GM18499 (cell line): ENCODE measurements at regions not wholly inside any gene's neighbourhood (a gene's known extent, or its start where the extent isn't known, plus 50 kb on each side); places are given as distances from the start of the nearest gene placed in this dataset.

ENCODE experiments used
- ATAC-seq: cut with Tn5 transposase; IDR thresholded peaks from one replicate; pipeline ENCODE4 v1.9.1; 2021; ENCODE audit warnings: moderate number of reproducible peaks; ENCODE audit not compliant: insufficient read depth, unreplicated experiment

GRCh38 chr2:133760376-133760775 lies 192.1 kb upstream of the NCKAP5 start:
- no peak for ATAC-seq

DNA sequence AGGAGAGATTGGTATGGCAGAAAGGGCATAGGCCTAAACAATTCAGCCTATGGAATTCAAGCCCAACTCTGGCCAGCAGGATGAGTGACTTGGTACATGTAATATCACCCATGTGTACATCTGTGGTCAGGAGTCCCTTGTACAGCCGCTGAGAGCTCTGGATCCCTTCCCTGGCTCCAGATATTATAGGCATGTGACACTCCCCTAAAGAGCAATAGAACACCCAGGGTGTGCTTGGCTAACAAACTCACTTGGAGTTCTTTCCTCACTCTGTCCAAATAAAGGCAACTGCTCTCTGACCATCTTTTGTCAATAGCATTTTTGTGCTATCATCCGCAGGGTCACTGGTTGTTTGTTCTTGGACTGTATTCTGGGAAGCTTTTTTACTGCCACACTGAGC lies 197.4 kb upstream of the NCKAP5 start:
- ATAC-seq: no peak

DNA sequence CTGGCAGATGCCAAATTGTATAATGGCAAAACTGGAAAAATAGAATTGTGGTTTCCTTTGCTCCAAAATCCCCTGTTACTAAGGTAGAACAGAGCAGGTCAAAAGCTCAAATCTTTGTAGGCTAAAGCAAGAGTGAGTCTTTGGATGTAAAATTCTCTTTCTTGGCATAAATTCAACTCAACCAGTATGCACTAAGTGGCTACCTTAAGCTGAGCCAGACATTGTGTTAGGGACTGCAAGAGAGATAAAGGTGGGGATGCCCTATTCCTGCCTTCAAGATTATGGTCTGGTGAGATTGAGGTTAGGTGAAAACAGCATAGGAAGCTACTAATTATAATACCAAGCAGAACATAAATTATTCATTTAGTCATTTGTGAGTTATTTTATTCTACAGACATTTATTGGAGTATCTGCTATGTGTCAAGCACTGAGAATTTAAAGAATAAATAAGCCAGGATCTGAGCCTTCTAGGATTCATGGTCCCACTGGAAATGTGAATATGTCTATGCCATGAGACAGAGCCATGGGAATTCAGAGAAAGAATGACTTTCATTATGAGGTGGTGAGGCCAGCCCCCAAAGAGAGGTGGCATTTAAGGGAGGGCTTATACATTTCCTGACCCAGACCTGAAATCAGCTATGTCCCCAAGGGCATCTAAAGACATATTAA lies 198.0 kb upstream of the NCKAP5 start:
- no peak for ATAC-seq

DNA sequence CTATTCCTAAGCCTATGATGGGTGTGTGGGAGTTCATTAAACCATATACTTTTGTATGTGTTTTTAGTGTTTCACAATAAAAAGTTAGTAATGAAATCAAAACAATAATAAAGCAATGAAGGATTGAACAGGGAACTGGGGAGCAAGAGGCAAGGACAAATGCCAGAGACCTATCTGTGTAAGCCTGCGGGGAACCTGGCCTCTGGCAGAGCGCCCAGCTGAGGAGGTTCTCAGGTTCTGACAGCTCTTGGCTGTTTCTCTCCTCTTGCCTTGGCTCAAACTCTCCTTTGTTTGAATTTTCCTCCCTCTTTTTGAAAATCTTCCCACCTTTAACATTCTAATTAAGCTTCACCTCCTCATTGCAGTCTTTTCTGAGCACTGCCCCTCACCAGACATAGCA lies 200.0 kb upstream of the NCKAP5 start:
- ATAC-seq: no peak

DNA sequence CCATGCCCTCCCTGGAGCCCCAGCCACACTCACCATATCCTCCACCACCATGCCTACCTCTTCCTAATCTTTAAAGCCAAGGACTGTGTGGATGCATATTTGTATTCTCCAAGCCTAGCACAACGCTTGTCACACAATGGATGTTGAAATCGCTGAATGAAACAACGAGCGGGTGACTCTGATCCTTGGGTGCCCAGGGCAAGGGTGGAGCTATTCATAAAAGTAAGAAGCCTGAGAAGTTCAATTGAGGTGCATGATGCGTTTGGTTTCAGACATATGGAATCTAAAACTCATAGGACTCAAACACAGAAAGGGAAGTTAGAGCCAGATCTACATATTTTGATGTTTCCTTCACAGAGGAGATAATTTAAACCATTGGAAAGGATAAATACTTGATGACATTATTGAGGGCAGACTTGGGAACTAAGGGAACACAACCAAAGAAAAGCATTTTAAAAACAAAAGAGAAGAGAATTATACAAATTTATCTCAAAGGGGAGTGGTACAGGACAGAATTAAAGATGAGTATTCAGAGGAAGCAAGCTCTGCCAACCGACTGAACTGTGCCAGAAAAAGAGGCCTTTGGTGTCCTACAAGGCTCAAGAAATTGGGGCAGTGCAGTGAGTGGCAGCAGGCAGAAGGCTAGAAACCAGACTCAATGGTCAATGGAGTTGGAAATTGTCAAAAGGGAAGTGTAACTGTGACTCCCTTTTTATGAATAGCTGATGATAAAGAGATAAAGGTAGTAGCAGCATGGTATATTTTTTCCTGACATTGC lies 200.6 kb upstream of the NCKAP5 start:
- ATAC-seq: no peak

- ATAC-seq: no peak
Observed at GRCh38 chr2:133773854-133774653, 205.8 kb upstream of the NCKAP5 start.

DNA sequence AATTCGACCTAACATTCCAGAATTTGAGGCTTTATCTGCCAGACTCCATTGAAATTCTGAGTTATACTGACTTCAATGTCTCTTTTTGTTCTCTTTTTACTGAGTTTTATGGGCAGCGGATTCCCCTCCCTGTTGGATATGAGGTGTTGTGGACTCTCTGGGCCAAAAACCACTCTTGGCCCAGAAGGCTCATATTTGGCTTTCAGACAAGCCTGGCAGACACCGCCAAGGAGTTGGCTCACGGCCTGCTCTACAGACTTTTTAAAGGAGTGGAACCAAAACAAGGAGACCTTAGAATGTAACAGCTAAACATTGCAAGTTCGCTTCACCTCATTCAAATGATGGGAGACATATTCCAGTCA lies 206.4 kb upstream of the NCKAP5 start:
- ATAC-seq: no peak

DNA sequence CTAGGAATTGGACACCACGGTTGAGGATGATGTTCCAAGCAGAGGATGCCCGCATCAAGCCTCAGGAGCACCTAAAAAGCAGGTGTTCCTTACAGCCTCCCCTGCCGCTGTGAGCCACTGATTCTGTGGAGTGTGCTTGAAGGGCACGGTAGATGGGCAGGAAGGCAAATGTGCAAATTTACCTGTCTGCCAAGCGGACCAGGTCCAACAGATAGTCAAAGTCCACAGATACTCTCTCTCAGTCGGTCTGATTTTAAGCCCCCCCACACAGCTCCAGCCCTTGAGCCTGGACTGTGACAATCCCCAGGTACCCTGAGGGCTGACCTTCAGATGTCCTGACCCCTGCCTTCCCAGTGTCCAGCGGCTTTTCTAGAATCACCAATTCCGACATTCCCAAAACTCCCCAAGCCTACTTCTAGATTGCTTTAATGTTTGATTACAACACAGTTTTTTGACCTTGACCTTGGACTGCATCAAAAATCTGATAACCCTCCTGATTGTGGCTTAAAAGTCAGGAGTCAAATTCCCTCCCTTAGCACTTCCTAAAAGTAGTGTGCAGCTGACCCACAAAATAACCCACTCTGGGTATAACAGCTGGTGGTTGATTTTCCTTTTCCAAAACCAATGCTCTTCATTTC lies 208.8 kb upstream of the NCKAP5 start:
- ATAC-seq: no peak

GRCh38 chr2:133777574-133777960 lies 209.3 kb upstream of the NCKAP5 start:
- no peak for ATAC-seq

- ATAC-seq: peak; percentile 68
Observed at GRCh38 chr2:133780099-133780996, 212.1 kb upstream of the NCKAP5 start.

DNA sequence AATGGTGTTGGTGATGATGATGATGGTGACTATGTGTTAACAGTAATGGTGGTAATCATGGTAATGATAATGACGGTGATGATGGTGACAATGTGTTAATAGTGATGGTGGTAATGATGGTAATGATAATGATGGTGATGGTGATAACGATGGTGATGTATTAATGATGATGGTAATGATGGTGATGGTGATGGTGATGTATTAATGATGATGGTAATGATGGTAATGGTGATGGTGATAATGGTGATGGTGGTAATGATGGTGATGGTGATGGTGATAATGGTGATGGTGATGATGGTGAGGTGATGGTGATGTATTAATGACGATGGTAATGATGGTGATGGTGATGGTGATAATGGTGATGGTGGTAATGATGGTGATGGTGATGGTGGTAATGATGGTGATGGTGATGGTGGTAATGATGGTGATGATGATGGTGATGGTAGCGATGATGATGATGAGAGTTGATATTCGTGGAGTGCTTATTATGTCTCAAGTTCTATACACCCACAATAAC lies 212.8 kb upstream of the NCKAP5 start:
- no peak for ATAC-seq

- no peak for ATAC-seq
Observed at GRCh38 chr2:133787207-133787606, 218.9 kb upstream of the NCKAP5 start.

DNA sequence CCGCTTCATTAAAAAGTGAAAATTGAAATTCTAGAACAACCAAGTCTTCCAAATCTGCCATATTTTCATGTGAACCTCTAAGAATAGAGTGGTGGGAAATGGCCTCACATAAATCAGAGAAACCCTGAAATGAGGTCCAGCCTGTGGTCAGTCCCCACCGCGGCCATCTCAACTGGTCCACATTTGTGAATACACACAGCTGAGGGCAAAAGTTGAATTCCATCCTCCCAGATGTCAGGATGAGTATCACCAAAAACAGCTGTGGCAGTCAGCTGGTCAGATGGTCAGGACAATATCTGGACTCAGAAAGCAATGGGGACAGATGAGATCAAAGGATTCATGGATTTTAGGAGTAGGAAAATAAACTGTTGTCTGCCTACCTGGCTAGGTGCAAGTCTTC lies 219.4 kb upstream of the NCKAP5 start:
- ATAC-seq: no peak

- no peak for ATAC-seq
Observed at GRCh38 chr2:133788386-133788785, 220.1 kb upstream of the NCKAP5 start.

DNA sequence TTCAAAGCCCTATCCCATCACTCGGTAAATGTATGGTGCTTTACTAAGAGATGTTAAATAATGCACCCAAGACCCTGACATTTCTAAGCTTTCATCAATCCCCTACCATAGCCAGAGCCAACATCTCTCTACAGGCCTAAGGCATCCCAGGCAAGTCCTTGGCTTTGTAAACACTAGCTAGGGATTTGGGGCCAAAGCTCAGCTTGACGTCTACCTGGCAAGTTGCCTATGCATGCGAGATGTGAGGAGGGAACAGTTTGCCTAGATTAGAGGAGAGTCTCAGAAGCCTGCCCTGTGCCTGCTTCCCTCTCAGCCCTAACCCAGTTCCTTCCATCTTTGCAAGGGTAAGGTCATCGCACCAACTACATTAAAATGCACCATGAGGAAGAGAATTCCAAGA lies 221.5 kb upstream of the NCKAP5 start:
- no peak for ATAC-seq

DNA sequence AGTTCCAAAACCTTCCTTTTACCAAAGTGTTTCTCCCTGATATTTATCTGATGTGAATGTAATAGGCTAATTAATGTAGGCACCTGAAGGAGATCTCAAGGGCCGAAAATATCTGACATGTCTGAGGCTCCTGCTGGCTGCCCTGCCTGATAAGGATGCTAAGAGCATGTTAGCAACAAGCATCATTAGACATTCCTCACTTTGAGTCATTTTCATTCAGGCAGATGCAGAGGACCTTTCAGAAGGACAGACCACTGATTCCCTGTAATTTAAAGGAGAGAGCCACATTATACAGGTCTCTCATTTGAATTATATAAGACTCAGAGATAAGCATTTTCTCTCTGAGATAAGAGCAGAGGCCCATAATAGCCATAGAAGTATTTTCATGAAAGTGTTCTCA lies 222.4 kb upstream of the NCKAP5 start:
- no peak for ATAC-seq

- no peak for ATAC-seq
Observed at GRCh38 chr2:133791191-133791590, 222.9 kb upstream of the NCKAP5 start.

- no peak for ATAC-seq
Observed at GRCh38 chr2:133792223-133792622, 224.0 kb upstream of the NCKAP5 start.

DNA sequence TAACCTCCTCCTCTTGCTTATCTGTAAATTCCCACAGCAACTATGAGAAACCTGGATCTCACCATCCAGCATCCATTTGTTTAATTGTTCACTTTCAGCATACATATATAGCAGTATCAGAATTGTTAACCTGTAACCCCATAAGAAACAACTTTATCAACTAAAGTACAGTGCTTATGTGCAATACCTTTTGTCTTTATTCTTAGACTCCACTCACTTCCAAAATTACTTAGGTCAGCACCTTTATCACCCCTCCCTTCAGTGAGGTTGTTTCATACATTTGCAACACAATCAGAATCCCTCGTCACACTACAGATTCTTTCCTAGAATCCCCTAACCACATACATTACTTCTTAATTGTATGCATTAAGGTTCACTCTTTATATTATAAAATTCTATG lies 225.9 kb upstream of the NCKAP5 start:
- ATAC-seq: no peak

- no peak for ATAC-seq
Observed at GRCh38 chr2:133801946-133802345, 233.7 kb upstream of the NCKAP5 start.
